Stomach (tissue), 4 donors: ENCODE measurements at regions not wholly inside any gene's neighbourhood (a gene's known extent, or its start where the extent isn't known, plus 50 kb on each side); places are given as distances from the start of the nearest gene placed in this dataset.

Experiments
- EP300 ChIP-seq: sonication (generic); formaldehyde crosslinking; IDR thresholded peaks from one replicate; pipeline ENCODE4 v1.6.1; 2017; ENCODE audit warnings: antibody characterized with exemption
- POLR2A ChIP-seq, 4 donors: fragments of 450-650 bp; IDR thresholded peaks; one replicate each; pipeline ENCODE4 v1.6.1; 2016; ENCODE audit warnings: antibody characterized with exemption in 4 of 4, control low read depth in 2 of 4, mild to moderate bottlenecking in 1 of 4, moderate library complexity in 1 of 4

- TF ChIP-seq EP300 (no peak), POLR2A (IDR thresholded peaks at IDR 0.05) (no peak)
These were observed 112.2 kb downstream of the OGFRL1 start for GRCh38 chr6:71400852-71401251.
